CD4-positive, alpha-beta T cell treated with Interferon gamma for 1 hour (primary cell): ENCODE measurements at regions not wholly inside any gene's neighbourhood (a gene's known extent, or its start where the extent isn't known, plus 50 kb on each side); places are given as distances from the start of the nearest gene placed in this dataset.
"Not testable (repeated sequence)": the region's sequence is repeated elsewhere in the genome, so short reads cannot be mapped to it uniquely, and the experiment has no call there.

Experiments used
- DNase-seq: peaks from one replicate; pipeline ENCODE4 v3.0.0-alpha.2; 2020

GRCh38 chr4:15294202-15294601 lies 133.6 kb upstream of the C1QTNF7 start:
- DNase-seq, result no peak

GRCh38 chr4:15294832-15295231 lies 133.0 kb upstream of the C1QTNF7 start:
- no peak for DNase-seq

- DNase-seq, result no peak
These were observed 132.2 kb upstream of the C1QTNF7 start for GRCh38 chr4:15295421-15296162.

- no peak for DNase-seq
These were observed 130.5 kb upstream of the C1QTNF7 start for GRCh38 chr4:15297344-15297743.

GRCh38 chr4:15299627-15300026 lies 128.2 kb upstream of the C1QTNF7 start:
- DNase-seq, result no peak

- no peak for DNase-seq
These were observed 124.7 kb upstream of the C1QTNF7 start for GRCh38 chr4:15303052-15303641.

GRCh38 chr4:15314974-15315373 lies 112.9 kb upstream of the C1QTNF7 start:
- DNase-seq, result no peak

GRCh38 chr4:15317246-15317645 lies 110.6 kb upstream of the C1QTNF7 start:
- DNase-seq, result no peak

GRCh38 chr4:15318621-15319348 lies 109.0 kb upstream of the C1QTNF7 start:
- no peak for DNase-seq

GRCh38 chr4:15320121-15320678 lies 107.6 kb upstream of the C1QTNF7 start:
- DNase-seq, result no peak

GRCh38 chr4:15322006-15322405 lies 105.8 kb upstream of the C1QTNF7 start:
- DNase-seq, result no peak

- no peak for DNase-seq
These were observed 101.8 kb upstream of the C1QTNF7 start for GRCh38 chr4:15325987-15326386.

- DNase-seq, result no peak
These were observed 100.2 kb upstream of the C1QTNF7 start for GRCh38 chr4:15327311-15328298.

GRCh38 chr4:15331930-15332329 lies 95.9 kb upstream of the C1QTNF7 start:
- DNase-seq, result no peak

- no peak for DNase-seq
These were observed 95.5 kb upstream of the C1QTNF7 start for GRCh38 chr4:15332377-15332776.

- DNase-seq, result no peak
These were observed 93.9 kb upstream of the C1QTNF7 start for GRCh38 chr4:15333692-15334633.

- no peak for DNase-seq
These were observed 91.2 kb upstream of the C1QTNF7 start for GRCh38 chr4:15336410-15337167.

GRCh38 chr4:15337168-15337657 lies 90.6 kb upstream of the C1QTNF7 start:
- DNase-seq, result not testable (repeated sequence)

- no peak for DNase-seq
These were observed 88.1 kb upstream of the C1QTNF7 start for GRCh38 chr4:15339737-15340136.

- DNase-seq, result no peak
These were observed 87.5 kb upstream of the C1QTNF7 start for GRCh38 chr4:15340332-15340731.
